GM13976 (cell line): ENCODE measurements at regions not wholly inside any gene's neighbourhood (a gene's known extent, or its start where the extent isn't known, plus 50 kb on each side); places are given as distances from the start of the nearest gene placed in this dataset.

Experiments
- DNase-seq: peaks from one replicate; pipeline ENCODE4 v3.0.0; 2012; ENCODE audit warnings: low spot score
- CTCF ChIP-seq: IDR thresholded peaks from 2 replicates; pipeline ENCODE4 v1.5.1; 2012; ENCODE audit warnings: borderline replicate concordance, mild to moderate bottlenecking; ENCODE audit not compliant: insufficient read depth; ENCODE audit errors: extremely low read depth, missing control alignments, control extremely low read depth
- in situ Hi-C: fragments of 300-500 bp; cut with MboI; formaldehyde crosslinking; loops from one replicate; pipeline ENCODE4 v1.12.0; 2022; ENCODE audit warnings: low sequenced_read_pairs, mixed read lengths, inconsistent platforms; ENCODE audit not compliant: unreplicated experiment

GRCh38 chr17:14622615-14623101 is 321.8 kb downstream of the HS3ST3B1 start:
- TF ChIP-seq CTCF, result no peak
- in situ Hi-C loops, result no loop called here
- DNase-seq, result no peak

- in situ Hi-C loops, result no loop called here
- DNase-seq, result no peak
- no peak for TF ChIP-seq CTCF
Observed at GRCh38 chr17:14621826-14622614, 321.1 kb downstream of the HS3ST3B1 start.

- in situ Hi-C loops, result no loop called here
- TF ChIP-seq CTCF, result no peak
- no peak for DNase-seq
Observed at GRCh38 chr17:14619821-14620220, 318.9 kb downstream of the HS3ST3B1 start.

- DNase-seq, result no peak
- TF ChIP-seq CTCF, result no peak
- in situ Hi-C loops, result no loop called here
Observed at GRCh38 chr17:14616528-14616927, 315.6 kb downstream of the HS3ST3B1 start.

- TF ChIP-seq CTCF, result no peak
- in situ Hi-C loops, result no loop called here
- DNase-seq, result no peak
Observed at GRCh38 chr17:14605267-14605599, 304.4 kb downstream of the HS3ST3B1 start.

GRCh38 chr17:14604591-14605266 is 303.8 kb downstream of the HS3ST3B1 start:
- no peak for DNase-seq
- in situ Hi-C loops, result no loop called here
- no peak for TF ChIP-seq CTCF
